ENCODE measurements at regions not wholly inside any gene's neighbourhood (a gene's known extent, or its start where the extent isn't known, plus 50 kb on each side); places are given as distances from the start of the nearest gene placed in this dataset.

- Mint-ChIP-seq H3K4me3 (no peak overlapping the region), H3K27me3 (ENCODE audit: low read depth) (peaks cover 6% of the 10 kb centered on the region), H3K36me3 (ENCODE audit: insufficient read depth in 1 of 3, low read depth in 3 of 3) (peaks cover 0 to 4% (median 0%) of the 10 kb centered on the region in 3 experiments; a peak in 3 of 7 replicates), H3K4me1 (peaks cover 13 to 15% of the 10 kb centered on the region in 2 experiments), H3K9me3 (peaks cover 0 to 1% of the 10 kb centered on the region in 2 experiments; a peak in 2 of 5 replicates), H3K27ac (no peak overlapping the region)
- Histone ChIP-seq H3K9ac (ENCODE audit: extremely low read depth, insufficient read length, low read length) (no peak overlapping the region), H3K56ac (ENCODE audit: insufficient read length, low read depth, low read length) (no peak overlapping the region), H3K4me1 (ENCODE audit: insufficient read depth, low read length) (no peaks in the 10 kb centered on the region), H2BK120ac (ENCODE audit: low read depth, low read length, poor library complexity, severe bottlenecking) (peak overlapping the region; percentile 51), H3K79me1 (ENCODE audit: insufficient read depth, low read depth, low read length, poor library complexity, severe bottlenecking) (no peaks in the 10 kb centered on the region), H4K5ac (ENCODE audit: insufficient read length, low read depth, low read length) (no peak overlapping the region), H4K91ac (ENCODE audit: insufficient read length, low read depth, low read length) (no peak overlapping the region), H2AK5ac (ENCODE audit: insufficient read length, low read length) (no peak overlapping the region), H3K23me2 (ENCODE audit: insufficient read length, low read depth, low read length, poor library complexity, severe bottlenecking) (no peaks in the 10 kb centered on the region), H2BK5ac (ENCODE audit: insufficient read length, low read length) (no peak overlapping the region), H3K14ac (ENCODE audit: insufficient read depth, low read length) (no peak overlapping the region), H3K27me3 (ENCODE audit: insufficient read depth, low read length) (no peaks in the 10 kb centered on the region), H2BK15ac (ENCODE audit: low read depth, low read length) (no peak overlapping the region), H3T11ph (ENCODE audit: low read length) (no peak overlapping the region), H3K9me3 (ENCODE audit: control insufficient read depth, low read depth, low read length) (no peaks in the 10 kb centered on the region), H3K4me2 (ENCODE audit: insufficient read depth, insufficient read length, low read length) (no peak overlapping the region), H2BK20ac (ENCODE audit: low read depth, low read length, poor library complexity, severe bottlenecking) (no peak overlapping the region), H3K23ac (ENCODE audit: insufficient read length, low read depth, low read length) (no peak overlapping the region), H3K79me2 (ENCODE audit: insufficient read depth, low read length) (no peaks in the 10 kb centered on the region), H2BK12ac (ENCODE audit: insufficient read length, low read depth, low read length) (no peak overlapping the region), H3K18ac (ENCODE audit: insufficient read length, low read depth, low read length) (no peak overlapping the region), H2AFZ (ENCODE audit: low read length) (no peak overlapping the region), H4K20me1 (ENCODE audit: control insufficient read depth, insufficient read depth, insufficient read length) (no peaks in the 10 kb centered on the region), H3K27ac (ENCODE audit: insufficient read length, low read depth, low read length) (no peak overlapping the region), H4K8ac (replicated peaks; ENCODE audit: insufficient read length, low read depth, low read length) (no peak overlapping the region), H3K4ac (ENCODE audit: low read depth, low read length) (no peak overlapping the region)
- no peak for TF ChIP-seq CTCF (conservative IDR thresholded peaks at IDR 0.05)
- DNase-seq = no peak
- WGBS (ENCODE audit: extremely low coverage, insufficient read length, low lambda C conversion rate) = no CpG with 5 or more reads among the region's 4 CpGs
These were observed 294.9 kb downstream of the SHQ1 start for GRCh38 chr3:72553298-72553697.

Data from H9 (cell line).